GM18858 (cell line): ENCODE measurements at regions not wholly inside any gene's neighbourhood (a gene's known extent, or its start where the extent isn't known, plus 50 kb on each side); places are given as distances from the start of the nearest gene placed in this dataset.
"Not testable (repeated sequence)": the region's sequence is repeated elsewhere in the genome, so short reads cannot be mapped to it uniquely, and the experiment has no call there.

ENCODE experiments used
- ATAC-seq: cut with Tn5 transposase; IDR thresholded peaks from one replicate; pipeline ENCODE4 v1.9.1; 2021; ENCODE audit not compliant: unreplicated experiment

DNA sequence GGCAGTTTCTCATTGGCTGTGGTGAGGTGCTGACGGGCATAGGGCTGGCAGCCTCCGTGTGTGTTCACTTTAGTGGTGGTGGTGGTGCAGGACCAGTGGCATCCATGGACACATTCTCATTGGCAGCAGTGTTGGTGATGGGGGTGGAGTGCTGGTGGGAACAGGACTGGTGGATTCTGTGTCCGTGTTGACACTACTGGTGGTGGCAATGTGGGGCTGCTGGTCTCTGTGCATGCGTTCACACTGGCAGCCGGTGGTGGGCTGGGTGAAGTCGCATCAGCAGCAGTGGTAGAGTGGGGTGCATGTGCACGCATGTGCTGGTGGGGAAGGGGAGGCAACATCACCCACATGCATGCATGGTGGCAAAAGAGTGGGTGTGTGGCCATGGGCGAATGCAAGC is 1471.4 kb upstream of the PCDH20 start:
- ATAC-seq = no peak

DNA sequence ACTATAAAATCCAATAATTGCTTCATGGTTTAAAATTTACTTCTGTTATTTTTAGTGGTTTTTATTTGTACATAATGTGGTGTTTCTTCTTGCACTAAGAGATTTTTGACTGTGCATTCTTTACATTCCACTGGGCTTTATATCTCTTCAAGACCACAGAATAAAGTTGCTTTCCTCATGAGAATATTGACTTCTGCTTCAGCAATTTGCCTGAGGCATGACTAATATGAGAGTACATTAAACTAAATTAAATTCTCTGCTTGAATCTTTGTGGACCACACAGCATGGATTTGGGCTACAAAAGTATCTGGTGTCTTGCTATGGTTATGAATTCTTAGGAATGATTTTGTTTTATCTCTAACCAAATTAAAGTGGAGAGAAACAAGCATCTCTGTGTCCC is 1463.4 kb upstream of the PCDH20 start:
- no peak for ATAC-seq

DNA sequence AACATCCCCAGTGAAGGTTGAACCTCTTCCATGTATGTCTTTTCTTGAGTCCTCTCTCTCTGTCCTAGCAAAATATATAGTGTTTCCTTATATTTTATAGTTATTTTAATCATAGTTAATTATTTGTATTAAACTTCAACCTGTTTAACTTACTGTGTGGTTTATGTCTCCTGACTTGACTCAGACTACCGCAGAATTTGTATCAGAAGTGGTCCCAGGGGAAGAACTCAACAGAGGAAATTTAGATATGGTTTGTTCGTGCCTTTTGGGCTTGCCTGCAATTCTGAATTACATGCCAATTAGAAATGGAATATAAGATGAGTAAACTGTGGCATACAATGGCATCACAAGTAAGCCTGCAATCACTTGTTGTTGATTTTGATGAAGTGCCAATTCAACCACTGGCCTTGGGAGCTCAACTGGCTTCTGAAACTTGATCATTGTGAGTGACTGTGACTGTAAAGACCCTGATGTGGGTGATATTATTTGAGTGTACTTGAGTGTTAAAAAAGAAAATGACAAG is 1459.5 kb upstream of the PCDH20 start:
- ATAC-seq = no peak

DNA sequence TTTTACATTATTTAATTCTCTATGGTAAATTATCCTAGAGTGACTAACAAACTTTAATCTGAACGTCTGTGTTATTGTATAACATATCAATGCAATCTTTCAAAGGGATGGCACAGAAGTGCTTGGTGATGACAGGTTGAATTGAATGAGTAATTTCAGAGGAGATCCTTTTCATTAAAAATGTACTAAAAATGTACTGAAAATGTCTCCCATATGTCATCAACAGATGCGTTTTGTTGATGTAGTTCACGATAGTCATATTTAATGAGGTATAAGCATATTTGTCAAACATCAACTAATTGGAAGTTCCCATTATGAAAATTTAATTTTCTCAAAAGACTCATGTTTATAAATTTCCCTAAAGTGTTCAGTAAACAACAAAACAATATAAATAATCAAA is 1434.7 kb upstream of the PCDH20 start:
- ATAC-seq = no peak

DNA sequence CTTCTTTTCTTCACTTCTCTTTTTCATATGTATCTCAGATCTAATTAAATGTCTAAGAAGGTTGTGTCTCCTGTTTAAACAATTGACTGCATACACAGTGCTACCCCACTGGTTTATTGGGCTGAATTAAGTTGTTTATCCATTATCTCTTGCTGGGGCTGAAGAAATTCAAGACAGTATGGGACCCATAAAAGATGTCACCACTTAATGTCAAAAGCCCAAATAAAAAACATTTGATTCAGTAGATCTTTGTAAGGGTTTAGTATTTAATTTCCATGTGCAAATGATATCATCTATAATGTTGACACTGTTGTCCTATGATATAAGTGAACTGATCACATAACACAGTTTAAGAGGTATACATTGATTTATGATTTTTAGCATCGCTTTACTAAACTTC is 1431.9 kb upstream of the PCDH20 start:
- no peak for ATAC-seq

DNA sequence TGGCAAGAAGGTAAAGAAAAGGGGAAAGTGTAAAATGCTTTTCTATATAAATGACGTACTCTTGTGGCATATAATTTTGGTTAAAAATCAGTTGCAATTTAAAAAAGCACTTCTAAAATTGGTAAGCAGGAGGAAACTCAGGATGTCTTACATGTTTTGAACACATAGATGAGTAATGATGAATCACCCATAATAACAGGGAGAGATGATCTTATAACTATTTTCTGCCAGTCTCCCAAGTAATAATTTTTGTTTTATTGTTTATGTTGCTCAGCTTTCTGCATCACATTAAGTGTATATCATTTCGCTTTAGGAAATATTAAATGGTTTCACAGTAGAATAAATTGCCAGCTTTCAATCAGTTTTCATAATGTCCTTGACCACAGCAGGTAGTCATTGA is 1430.7 kb upstream of the PCDH20 start:
- no peak for ATAC-seq

DNA sequence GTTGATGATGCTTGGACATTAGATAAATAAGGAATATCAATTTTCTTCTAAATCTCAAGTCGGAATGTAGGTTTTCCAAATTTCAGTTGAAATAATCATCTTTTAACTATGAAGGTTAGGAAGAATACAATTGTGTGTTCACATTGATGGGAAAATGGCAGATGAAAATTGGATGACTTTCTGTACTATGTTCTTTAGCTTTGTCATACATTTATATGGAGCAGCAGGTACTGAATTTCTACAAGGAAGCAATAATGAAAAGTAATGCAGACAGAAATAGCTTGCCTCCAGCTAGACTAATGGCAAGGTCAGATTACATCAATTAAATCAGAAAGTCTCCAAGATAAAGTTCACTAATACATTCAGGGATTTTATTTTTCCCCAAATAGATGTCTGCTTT is 1423.7 kb upstream of the PCDH20 start:
- ATAC-seq = no peak

DNA sequence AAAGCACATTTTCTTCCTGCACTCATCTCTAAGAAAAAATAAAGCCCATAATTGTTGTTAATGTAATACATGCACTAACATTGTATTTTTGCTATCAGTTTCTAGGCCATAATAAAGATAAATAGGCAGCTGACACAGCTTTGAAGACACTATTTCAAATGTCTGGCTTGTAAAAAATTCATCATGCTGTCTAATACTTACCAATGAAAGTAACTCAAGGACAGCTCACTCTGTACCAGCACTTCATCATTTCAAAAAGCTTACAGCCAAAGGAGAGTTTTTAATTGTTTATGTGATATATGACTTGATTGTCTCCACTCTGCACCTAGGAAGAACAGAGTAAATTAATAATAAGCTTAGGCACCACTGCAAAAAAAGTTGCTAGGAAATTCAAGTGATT is 1423.3 kb upstream of the PCDH20 start:
- no peak for ATAC-seq

DNA sequence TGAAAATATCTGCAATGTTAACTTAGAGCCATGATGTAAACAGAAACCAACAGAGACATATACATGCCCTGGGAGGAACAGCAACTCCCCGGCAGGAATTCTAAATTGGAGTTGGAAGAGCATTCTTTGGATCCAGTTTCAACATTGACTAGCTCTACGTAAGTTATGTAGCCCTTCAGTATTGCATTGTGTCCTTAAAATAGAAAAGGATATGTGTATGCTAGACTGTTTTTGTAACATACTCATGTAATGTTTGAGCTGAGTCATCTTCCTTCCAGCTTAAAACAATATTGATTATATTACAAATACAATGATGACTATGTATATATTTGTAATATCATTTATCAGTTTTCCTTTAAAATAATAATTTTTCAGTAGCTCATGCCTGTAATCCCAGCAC is 1422.2 kb upstream of the PCDH20 start:
- ATAC-seq = no peak

DNA sequence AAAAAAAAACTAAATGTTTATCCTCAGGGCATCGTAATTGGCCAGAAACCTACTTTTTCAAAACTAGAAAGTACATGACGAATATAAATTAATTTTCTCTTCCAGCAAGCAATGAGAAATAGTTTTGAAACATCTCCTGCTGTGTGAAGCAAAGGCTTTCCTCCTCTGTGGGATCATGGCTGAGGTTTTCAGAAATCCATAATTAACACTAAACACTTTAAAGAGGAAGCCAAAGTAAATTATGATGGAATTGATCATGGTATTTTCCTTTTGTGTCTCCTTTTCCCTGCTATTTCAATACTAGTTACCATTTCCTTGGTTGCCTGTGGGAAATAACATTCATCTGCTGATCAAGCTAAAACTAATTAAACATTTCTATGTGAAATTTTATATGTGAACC is 1413.8 kb upstream of the PCDH20 start:
- ATAC-seq = no peak

DNA sequence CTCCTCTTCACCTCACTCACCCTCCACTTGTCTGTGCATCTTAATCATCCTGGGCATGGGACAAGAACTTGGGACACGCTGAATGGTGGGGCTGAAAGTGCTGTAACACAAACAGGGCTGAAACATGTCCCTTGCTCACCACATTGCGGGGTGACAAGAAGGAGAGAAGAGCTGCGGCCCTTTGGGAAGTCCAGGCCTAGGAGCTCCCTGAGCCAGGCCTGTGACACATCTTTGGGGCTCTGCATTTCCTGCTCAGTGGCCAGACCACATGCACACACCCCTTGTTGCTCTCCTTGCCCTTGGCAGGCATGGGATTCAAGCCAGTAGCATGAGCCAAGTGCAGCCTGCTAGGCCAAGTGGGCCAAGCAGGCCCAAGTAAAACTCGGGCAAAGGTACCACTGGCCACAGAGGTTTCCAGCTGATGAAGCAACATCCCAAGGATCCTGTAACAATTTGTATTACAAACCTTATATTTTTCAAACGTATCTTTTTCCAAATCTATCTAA is 1384.3 kb upstream of the PCDH20 start:
- ATAC-seq = no peak

DNA sequence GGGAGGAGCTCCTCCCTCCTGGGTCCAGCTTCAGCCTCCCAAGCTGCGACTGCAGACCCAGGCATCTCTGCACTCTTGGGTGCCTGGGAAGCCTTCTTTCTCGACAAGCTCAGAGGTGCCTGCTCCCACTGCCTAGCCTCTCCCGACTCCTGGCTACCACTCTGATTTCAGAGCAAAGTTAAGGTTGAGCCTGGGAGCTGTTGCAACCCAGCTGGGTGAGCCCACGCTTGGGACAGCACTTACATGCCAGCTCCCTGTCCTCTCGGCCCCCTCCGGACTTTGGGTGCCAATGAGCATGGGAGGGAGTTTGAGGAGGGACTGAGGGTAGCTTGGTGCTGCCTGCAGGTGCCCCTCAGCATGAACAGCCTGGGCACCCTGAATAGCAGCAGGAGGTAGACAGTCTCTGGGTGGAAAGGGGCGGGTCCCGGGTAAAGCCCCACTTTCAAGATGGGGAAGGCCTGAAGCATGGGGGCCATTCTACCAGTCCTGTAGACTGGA is 1383.4 kb upstream of the PCDH20 start:
- no peak for ATAC-seq

DNA sequence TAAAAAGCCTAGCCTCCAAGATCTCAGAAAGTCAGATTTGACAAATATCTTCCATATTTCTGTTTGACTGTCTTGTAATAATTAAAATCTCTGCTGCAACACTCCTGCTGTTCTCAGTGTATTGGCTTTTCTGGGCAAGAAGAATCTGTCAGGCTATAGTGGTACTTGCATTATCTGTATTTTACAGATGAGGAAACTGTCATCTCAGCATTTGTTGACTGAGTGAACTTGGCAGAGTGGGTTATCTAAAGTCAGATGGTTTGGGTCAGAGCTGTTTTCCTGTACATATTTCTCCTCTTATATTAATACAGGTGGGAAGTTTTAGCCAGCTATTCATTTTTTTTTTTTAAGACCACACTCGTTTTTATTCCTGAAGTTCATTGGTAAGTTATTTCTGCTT is 1378.2 kb upstream of the PCDH20 start:
- ATAC-seq = no peak

DNA sequence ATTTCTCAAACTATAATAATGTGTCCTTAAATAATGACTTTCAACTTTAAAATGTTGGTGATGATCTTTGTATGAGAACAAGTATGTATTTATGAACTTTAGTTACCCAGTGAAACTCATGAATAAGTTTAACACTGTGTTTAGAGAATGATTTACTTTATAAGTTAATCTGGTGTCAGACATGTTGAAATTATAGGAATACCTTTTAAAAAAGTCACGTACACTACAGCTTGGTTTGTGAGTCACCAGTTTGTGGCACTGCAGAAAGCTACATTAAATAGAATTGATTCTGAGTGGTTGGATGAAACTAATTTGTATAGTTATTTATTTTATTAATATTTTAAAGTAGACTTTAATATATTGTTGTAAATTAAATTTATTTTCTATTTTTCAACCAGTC is 1366.2 kb upstream of the PCDH20 start:
- no peak for ATAC-seq

DNA sequence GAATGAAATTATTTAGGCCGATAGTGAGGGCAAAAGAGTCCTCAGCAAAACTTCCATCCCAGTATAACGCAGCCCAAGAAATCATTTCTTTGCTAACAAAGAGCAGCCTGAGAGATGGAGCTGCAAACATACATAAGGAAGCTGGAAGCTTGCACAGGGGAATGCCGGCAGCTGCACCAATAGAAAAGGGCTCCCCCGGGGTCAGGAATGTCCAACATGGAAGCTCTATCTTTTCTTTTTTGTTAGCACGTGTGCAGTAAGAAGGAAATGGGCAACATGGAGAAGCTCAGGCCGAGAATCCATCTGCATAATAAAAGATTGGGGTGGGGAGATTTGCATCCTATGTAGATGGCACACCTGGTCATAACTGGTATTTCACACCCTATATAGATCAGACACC is 1363.5 kb upstream of the PCDH20 start:
- no peak for ATAC-seq

DNA sequence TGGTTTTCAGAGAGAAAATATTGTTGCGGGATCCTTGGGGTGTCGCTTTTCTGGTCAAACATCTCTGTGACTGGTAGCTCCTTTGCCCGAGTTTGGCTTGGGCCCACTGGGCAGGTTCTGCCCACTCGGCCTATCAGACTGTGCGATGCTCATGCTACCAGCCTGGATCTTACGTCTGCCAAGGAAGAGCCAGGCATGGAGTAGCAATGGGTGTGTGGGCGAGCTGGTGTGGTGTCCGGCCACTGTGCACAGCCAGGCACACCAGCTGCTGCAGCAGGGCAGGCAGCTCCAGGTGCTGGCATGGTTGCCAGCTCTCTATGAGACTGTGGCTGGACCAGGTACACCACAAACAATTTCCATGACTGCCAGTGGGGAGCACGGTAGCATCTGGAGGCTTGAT is 1351.8 kb upstream of the PCDH20 start:
- ATAC-seq = no peak

DNA sequence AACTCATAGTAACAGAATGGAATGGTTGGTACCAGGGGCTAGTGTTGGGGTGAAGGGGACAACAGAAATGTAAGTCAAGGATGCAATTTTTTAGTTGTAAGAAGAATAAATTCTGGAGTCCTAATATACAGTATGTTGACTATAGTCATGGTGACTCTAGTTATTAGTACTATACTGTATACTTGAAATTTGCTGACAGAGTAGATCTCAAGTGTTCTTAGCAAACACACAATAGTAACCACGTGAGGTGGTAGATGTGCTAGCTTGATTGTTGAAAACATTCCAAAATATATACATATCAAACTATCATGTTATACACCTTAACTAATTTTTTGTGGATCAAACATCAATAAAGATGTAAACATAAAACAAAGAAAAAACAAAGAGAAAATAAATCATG is 1345.1 kb upstream of the PCDH20 start:
- ATAC-seq = no peak

DNA sequence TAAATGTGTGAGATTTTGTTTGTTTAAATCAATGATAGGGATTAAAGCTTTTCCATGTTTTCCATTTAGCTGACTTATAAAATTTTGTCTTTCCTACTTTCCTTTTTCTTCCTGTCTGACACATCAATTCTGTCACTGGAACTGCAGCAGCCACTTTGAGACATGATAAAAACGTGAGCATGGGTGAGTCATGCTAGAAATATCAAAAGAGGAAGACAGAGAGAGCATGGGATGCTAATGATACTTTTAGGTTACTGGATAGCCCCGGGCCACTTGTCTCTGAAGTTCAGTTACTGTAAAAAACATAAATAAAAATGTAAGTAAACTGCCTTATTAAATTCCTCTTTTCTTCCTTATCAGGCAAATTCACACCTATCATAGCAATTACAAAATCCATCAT is 1332.0 kb upstream of the PCDH20 start:
- no peak for ATAC-seq

DNA sequence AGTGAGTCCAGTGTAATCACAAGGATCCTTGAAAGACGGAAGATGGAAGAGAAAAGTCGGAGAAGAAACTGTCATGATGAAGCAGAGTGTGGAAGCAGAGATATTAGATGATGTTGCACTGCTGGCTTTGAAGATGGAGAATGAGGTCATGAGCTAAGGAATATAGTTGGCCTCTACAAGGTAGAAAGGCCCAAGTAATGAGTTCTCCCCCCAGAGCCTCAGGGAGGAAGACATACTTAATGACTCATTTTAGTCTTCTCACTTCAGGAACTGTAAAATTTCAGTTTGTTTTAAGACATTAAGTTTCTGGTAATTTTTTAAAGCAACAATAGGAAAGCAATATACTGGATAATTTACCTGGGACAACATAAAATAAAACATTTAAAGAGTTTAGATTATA is 1331.5 kb upstream of the PCDH20 start:
- ATAC-seq = no peak

DNA sequence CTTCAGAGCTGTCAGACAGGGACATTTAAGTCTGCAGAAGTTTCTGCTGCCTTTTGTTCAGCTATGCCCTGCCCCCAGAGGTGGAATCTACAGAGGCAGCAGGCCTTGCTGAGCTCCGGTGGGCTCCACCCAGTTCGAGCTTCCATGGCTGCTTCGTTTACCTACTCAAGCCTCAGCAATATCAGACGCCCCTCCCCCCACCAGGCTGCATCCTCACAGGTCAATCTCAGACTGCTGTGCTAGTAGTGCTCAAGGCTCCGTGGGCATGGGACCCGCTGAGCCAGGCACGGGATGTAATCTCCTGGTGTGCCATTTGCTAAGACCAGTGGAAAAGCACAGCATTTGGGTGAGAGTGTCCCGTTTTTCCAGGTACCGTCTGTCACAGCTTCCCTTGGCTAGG is 1314.1 kb upstream of the PCDH20 start:
- not testable (repeated sequence) for ATAC-seq

DNA sequence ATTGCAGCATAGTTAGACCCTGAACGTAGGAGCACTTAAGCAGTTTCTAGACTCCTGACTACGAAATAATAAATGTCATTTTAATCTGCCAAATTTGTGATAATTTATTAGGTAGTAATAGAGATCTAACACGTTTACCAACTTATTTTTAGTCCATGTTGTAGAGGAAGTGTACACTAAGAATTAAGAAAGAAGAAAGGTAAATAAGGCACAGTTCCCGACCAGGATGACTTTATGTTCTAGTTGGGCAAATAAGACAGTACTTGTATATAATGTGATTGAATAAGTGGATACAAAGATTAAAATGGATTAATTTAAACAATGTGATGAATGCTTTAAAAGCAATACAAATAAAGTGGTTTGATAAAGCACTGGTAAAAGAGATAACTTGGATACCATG is 1306.2 kb upstream of the PCDH20 start:
- ATAC-seq = no peak

DNA sequence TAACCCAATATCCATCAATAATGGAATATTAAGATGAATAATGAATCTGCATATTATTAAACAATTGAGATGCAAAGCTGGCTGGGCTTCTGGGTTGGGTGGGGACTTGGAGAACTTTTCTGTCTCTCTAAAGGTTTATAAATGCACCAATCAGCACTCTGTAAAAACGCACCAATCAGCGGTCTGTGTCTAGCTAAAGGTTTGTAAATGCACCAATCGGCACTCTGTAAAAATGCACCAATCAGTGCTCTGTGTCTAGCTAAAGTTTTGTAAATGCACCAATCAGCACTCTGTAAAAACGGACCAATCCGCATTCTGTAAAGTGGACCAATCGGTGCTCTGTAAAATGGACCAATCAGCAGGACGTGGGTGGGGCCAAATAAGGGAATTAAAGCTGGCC is 1296.3 kb upstream of the PCDH20 start:
- ATAC-seq = not testable (repeated sequence)

DNA sequence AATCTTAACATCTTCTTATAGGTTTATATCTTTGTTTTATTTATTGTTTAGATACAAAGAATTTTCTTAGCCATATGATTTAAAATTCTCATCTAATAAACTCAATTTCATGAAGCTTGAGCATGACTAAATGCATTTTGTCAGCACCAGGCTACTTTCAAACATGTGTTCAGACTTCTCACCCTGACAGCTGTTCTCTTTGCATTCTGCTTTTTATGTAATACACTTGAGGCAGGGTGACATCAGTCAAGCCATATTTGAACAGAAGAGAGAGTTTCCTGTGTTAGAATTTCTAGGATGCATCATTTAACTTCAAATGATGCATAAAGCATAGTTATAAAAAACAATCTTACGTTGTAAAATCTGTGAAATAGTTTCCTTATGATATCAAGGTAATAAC is 1295.1 kb upstream of the PCDH20 start:
- ATAC-seq = no peak

DNA sequence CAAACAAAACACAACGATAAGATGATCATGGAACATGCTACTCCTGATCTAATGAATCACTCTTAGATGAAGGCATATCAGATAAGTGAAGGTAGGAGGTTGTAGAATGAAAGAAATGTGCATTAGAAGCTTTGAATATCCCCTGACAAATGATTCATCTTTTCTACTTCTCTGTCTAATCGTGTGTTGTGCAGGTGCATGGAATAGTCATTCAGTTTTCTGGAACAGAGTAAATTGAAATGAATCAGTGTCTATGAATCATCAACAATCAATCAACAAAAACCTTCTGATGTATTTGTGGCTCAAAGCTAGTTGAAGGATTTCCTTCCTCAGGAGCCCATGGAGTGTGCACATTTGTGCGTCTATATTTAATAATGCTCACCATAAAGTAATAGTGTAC is 1290.4 kb upstream of the PCDH20 start:
- no peak for ATAC-seq
